Stimulated activated CD4-positive, alpha-beta T cell treated with anti-CD3 and anti-CD28 coated beads, Interleukin-12 subunit alpha, Interleukin-12 subunit beta, amount 100 ng/mL, for 48 hours (primary cell): ENCODE measurements at regions not wholly inside any gene's neighbourhood (a gene's known extent, or its start where the extent isn't known, plus 50 kb on each side); places are given as distances from the start of the nearest gene placed in this dataset.

Experiments
- DNase-seq, 3 donors: peaks; one replicate each; pipeline ENCODE4 v3.0.0-alpha.2; 2020; ENCODE audit warnings: low read depth in 2 of 3, low spot score in 1 of 3

DNA sequence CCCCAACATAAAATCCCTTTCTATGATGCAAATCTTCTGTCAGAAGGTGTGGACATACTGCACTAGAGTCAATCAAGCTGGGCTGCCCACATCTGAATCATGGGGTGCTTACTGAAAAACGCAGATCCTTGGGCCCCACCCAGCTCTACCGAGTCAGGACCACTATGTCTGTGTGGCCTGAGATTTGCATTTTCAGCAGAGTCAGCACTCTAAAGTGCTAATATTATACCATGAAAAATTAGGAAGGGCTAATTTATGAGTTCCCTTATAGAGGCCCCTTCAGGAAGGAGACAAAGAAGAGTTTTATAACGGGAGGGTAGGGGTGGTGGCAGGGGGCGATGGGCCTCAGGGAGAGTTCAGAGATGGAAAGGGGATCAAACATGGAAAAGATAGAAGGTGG, 163.3 kb upstream of the NABP1 start:
- no peak for DNase-seq

DNA sequence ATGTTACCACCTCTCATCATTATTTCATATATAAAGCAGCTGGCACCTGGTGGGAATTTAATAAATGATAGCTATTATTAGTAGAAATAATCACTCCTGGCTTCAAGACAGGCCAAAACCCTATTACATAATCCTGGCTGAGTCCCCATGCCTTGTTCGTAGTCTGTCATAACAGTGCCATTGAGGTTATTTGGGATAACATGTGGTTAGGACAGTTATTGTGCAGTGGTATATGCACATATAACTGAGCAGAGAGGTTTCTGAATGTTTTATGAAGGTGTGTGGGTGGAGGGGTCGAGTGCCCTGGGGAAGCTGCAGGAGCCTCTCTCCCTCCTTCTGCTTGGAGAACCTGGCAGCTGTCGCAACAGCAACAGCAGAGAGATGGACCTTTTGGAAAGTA, 162.4 kb upstream of the NABP1 start:
- DNase-seq, result no peak

DNA sequence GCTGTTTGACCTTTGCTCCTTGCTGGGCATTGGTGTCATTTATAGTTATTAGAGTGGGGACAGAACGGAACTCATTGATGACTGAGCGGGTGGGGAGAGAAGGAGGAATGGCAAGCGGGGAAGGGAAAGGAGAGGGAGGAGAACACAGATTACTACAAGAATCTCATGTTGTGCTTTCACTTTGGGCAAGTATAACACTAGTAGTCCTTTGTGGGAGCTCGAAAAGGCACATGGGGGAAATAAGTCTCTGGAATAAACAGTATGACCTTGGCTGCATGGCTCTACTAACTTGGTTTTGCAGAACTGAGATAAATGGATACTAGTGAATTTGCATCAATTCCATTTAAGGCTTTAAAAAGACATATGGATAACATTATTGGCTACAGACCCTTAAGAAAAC, 161.7 kb upstream of the NABP1 start:
- DNase-seq, result no peak

GRCh38 chr2:191521608-191522208, 156.2 kb upstream of the NABP1 start:
- DNase-seq, result peak in 1 of 3 donors; percentile 16

- DNase-seq, result no peak
Observed at GRCh38 chr2:191522478-191523120, 155.3 kb upstream of the NABP1 start.

DNA sequence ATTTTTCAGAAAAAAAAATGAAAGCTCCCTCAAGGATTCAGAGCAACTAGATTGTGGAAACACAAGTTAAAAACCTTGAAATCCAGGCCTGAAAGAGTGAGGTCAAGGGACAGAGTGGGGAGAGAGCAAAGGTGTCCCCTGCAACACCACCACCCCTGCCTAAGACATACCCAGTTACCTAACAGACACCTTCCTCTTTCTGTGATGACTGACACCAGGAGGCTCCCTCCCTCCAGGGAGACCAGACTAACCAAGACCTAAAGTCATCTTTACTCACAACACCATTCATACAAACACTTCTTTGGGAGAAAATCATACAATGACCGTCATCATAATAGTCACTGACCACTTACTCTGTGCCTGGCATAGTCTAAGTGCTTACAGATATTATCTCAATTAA, 151.8 kb upstream of the NABP1 start:
- DNase-seq, result no peak

DNA sequence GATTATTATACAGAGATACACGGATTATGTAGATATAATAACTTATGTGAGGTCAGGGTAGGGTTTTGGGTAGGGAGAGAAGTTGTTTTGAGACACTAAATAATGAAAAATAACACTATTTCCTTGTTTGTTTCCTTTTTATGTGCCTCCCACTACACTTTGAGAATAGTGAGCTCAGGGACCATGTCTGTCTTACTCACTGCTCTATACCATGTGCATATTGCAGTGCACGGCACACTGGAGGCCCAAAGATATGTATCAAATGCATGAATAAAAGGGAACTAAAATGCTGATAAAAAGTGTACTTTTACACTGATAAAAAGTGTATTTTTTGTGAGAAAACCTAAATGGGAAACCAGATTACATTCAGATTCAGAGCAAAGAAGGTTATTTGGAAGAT, 151.4 kb upstream of the NABP1 start:
- no peak for DNase-seq

DNA sequence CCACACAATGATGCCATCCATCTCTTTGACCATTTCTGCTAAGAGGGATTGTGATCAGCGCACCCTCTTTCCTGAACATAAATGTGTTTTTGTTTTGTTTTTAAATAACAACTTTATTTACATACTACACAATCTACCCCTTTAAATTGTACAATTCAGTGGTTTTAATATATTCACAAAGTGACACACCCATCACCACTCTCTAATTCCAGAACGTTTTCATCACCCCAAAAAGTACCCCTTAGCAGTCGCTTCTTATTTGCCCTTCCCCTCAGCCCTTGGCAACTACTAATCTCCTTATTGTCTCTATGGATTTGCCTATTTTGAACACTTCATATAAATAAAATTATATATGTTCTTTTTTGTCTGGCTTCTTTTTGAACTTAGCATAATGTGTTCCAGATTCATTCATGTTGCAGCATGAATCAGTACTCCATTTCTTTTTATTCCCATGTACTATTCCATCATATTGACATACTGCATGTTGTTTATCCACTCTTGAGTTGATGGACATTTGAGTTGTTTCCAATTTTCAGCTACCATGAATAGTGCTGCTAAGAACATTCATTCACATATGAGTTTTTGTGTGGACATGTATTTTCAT, 150.9 kb upstream of the NABP1 start:
- DNase-seq, result no peak

- DNase-seq, result no peak
Observed at GRCh38 chr2:191530618-191531017, 147.3 kb upstream of the NABP1 start.

DNA sequence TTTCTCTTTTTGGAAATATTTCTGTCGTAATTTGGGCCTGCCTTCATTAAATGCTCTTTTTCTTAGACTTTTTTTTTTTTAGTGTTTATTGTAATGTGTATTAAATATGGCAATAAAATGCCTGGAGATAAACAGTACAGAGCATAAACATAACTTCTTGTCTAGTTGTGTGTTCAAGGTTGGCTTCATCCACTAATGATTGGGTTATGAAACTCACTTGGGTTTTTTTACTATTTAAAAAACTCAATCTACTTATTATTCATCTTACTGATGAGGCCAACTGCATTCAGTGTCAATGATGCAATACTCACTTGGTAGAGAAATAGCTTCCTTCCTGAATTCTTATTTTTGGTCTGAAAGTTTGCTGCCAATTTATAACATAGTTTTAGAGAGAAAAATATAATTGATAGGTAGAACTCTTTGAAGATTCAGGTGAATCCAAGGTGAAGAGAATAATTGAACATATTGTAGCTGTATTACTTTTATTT, 144.2 kb upstream of the NABP1 start:
- no peak for DNase-seq

GRCh38 chr2:191537921-191538320, 140.0 kb upstream of the NABP1 start:
- DNase-seq, result no peak

DNA sequence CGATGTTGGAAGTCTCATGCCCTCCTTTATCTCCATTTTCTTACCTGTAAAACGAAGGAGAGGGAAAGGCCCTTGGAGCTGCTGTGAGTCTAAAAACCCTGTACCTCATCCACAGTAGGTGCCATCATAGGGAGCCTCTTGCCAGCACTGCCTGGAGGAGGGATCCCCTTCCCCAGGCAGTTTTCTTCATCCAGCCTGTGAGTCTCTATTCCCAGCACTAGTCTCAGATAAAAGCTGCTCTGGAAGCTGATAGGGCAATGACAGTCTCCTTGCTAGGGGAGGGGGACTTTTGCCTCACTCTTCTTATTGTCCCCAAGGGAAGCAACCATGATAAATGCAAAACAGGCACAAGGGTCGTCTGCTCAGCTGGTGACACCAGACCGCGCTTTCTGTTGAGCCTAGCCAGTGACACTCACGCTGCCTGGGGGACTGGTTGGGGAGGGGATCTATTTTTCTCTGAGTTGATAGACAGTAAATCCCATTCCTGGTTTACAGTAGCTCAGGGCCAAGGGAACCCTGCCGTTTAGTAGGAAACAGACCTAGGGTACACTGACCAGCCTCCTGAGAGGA, 139.5 kb upstream of the NABP1 start:
- no peak for DNase-seq

GRCh38 chr2:191539068-191539467, 138.9 kb upstream of the NABP1 start:
- peak in 2 of 3 donors; percentile 8 to 14 for DNase-seq

GRCh38 chr2:191540681-191541080, 137.3 kb upstream of the NABP1 start:
- no peak for DNase-seq

DNA sequence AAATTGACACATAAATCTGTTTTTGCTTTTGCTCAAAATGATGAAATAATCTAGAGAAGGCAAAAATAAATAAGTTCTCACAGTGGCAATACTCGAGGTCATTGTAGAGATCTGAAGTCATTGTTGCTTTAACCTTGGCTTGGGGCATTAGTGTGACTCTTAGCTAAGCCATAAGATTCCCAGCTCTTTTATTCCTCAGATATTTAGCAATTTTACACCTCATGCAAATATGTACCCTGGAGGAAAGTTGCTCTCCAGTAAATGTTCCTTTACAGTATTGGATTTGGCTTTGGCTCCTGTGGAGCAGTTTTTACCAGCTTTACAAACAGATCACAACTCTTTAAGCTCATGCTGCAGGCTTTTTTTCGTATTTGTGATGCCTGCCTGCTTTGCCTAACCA, 134.2 kb upstream of the NABP1 start:
- DNase-seq, result no peak

GRCh38 chr2:191544461-191545062, 133.4 kb upstream of the NABP1 start:
- DNase-seq, result no peak

GRCh38 chr2:191545361-191545760, 132.6 kb upstream of the NABP1 start:
- no peak for DNase-seq

- no peak for DNase-seq
Observed at GRCh38 chr2:191552066-191552465, 125.9 kb upstream of the NABP1 start.

- no peak for DNase-seq
Observed at GRCh38 chr2:191554240-191554639, 123.7 kb upstream of the NABP1 start.

- DNase-seq, result peak; percentile 71 to 86 (median 75)
Observed at GRCh38 chr2:191555092-191555742, 122.7 kb upstream of the NABP1 start.

- DNase-seq, result no peak
Observed at GRCh38 chr2:191556463-191556862, 121.5 kb upstream of the NABP1 start.
